Astrocyte (in vitro differentiated cells and primary cell): ENCODE measurements at regions not wholly inside any gene's neighbourhood (a gene's known extent, or its start where the extent isn't known, plus 50 kb on each side); places are given as distances from the start of the nearest gene placed in this dataset.

Experiments
- DNase-seq: peaks from one replicate; pipeline ENCODE4 v3.0.0-alpha.2; 2010; ENCODE audit warnings: low read depth
- FAIRE-seq: peaks from 2 replicates; lab custom pipeline; 2011; peaks lifted over from hg19 to GRCh38; lab: Jason Lieb, UNC
- H2AFZ ChIP-seq: 2 replicates; pipeline ENCODE4 v1.6.0; 2012; ENCODE audit warnings: low read depth, low read length, inconsistent platforms
- H3K27ac ChIP-seq: 2 replicates; pipeline ENCODE4 v1.5.1; 2011; ENCODE audit warnings: low read depth, low read length, inconsistent platforms
- H3K27me3 ChIP-seq: 2 replicates; pipeline ENCODE4 v1.6.0; 2011; ENCODE audit warnings: low read length, inconsistent platforms; ENCODE audit not compliant: insufficient read depth
- H3K36me3 ChIP-seq: 2 replicates; pipeline ENCODE4 v1.5.1; 2011; ENCODE audit warnings: low read length, inconsistent platforms; ENCODE audit not compliant: insufficient read depth
- H3K4me1 ChIP-seq: 2 replicates; pipeline ENCODE4 v1.5.1; 2011; ENCODE audit warnings: low read length, inconsistent platforms; ENCODE audit not compliant: insufficient read depth
- H3K4me2 ChIP-seq: 2 replicates; pipeline ENCODE4 v1.6.0; 2012; ENCODE audit warnings: low read length, inconsistent platforms
- H3K4me3 ChIP-seq: 2 replicates; pipeline ENCODE4 v1.5.1; 2011; ENCODE audit warnings: low read depth, mild to moderate bottlenecking, low read length, inconsistent platforms; ENCODE audit not compliant: insufficient read depth
- H3K79me2 ChIP-seq: 2 replicates; pipeline ENCODE4 v1.6.0; 2012; ENCODE audit warnings: mild to moderate bottlenecking, low read length, inconsistent platforms; ENCODE audit not compliant: insufficient read depth
- H3K9ac ChIP-seq: 2 replicates; pipeline ENCODE4 v1.6.0; 2012; ENCODE audit warnings: mild to moderate bottlenecking, low read length, inconsistent platforms
- H3K9me3 ChIP-seq: 2 replicates; pipeline ENCODE4 v1.5.1; 2012; ENCODE audit warnings: low read depth, mild to moderate bottlenecking, low read length, inconsistent platforms; ENCODE audit not compliant: insufficient read depth
- H4K20me1 ChIP-seq: 2 replicates; pipeline ENCODE4 v1.6.0; 2012; ENCODE audit warnings: low read length, inconsistent platforms; ENCODE audit not compliant: insufficient read depth
- H3K27ac Mint-ChIP-seq: one replicate; pipeline ENCODE4 v1.8.0; 2021; ENCODE audit warnings: mild to moderate bottlenecking, mixed read lengths; ENCODE audit not compliant: unreplicated experiment
- H3K27me3 Mint-ChIP-seq: one replicate; pipeline ENCODE4 v1.8.0; 2021; ENCODE audit warnings: low read depth, mixed read lengths; ENCODE audit not compliant: unreplicated experiment
- H3K36me3 Mint-ChIP-seq: one replicate; pipeline ENCODE4 v1.8.0; 2021; ENCODE audit warnings: low read depth, mixed read lengths; ENCODE audit not compliant: unreplicated experiment
- H3K4me1 Mint-ChIP-seq: one replicate; pipeline ENCODE4 v1.8.0; 2021; ENCODE audit warnings: low read depth, mixed read lengths; ENCODE audit not compliant: unreplicated experiment
- H3K4me3 Mint-ChIP-seq: one replicate; pipeline ENCODE4 v1.8.0; 2021; ENCODE audit warnings: mild to moderate bottlenecking, moderate library complexity, mixed read lengths; ENCODE audit not compliant: unreplicated experiment
- H3K9me3 Mint-ChIP-seq: one replicate; pipeline ENCODE4 v1.8.0; 2021; ENCODE audit warnings: mild to moderate bottlenecking, mixed read lengths; ENCODE audit not compliant: unreplicated experiment
- CTCF ChIP-seq: IDR thresholded peaks from 2 replicates; pipeline ENCODE4 v1.5.1; 2011; ENCODE audit warnings: low read depth, mild to moderate bottlenecking, inconsistent platforms, low read length, moderate library complexity; ENCODE audit not compliant: insufficient read depth
- EZH2 ChIP-seq: IDR thresholded peaks from 2 replicates; pipeline ENCODE4 v1.6.1; 2012; ENCODE audit warnings: mild to moderate bottlenecking, low read length, inconsistent platforms; ENCODE audit not compliant: insufficient read depth

GRCh38 chr12:125208942-125209341, 143.7 kb downstream of the AACS start:
- Histone ChIP-seq H3K4me2 (no peak overlapping the region), H3K27ac (no peak overlapping the region), H3K4me3 (no peak overlapping the region), H3K4me1 (no peaks in the 10 kb centered on the region), H3K9ac (no peak overlapping the region), H4K20me1 (no peaks in the 10 kb centered on the region), H3K9me3 (no peaks in the 10 kb centered on the region), H2AFZ (no peak overlapping the region), H3K79me2 (no peaks in the 10 kb centered on the region), H3K36me3 (no peaks in the 10 kb centered on the region), H3K27me3 (no peaks in the 10 kb centered on the region)
- Mint-ChIP-seq H3K4me1 (no peaks in the 10 kb centered on the region), H3K36me3 (no peaks in the 10 kb centered on the region), H3K27ac (no peak overlapping the region), H3K9me3 (peaks cover 3% of the 10 kb centered on the region), H3K27me3 (peaks cover 12% of the 10 kb centered on the region), H3K4me3 (no peak overlapping the region)
- FAIRE-seq (no peak), DNase-seq (no peak)
- TF ChIP-seq CTCF (no peak), EZH2 (no peak)

- no peak for DNase-seq
- FAIRE-seq, result no peak
- no peak overlapping the region for H2AFZ ChIP-seq
- no peak overlapping the region for H3K4me3 ChIP-seq
- H3K4me1 ChIP-seq, result no peaks in the 10 kb centered on the region
- no peaks in the 10 kb centered on the region for H3K27me3 ChIP-seq
- H3K9me3 ChIP-seq, result no peaks in the 10 kb centered on the region
- H3K36me3 ChIP-seq, result no peaks in the 10 kb centered on the region
- Mint-ChIP-seq H3K9me3 (peaks cover 3% of the 10 kb centered on the region), H3K27me3 (peaks cover 15% of the 10 kb centered on the region), H3K27ac (no peak overlapping the region), H3K36me3 (no peaks in the 10 kb centered on the region), H3K4me3 (no peak overlapping the region), H3K4me1 (no peaks in the 10 kb centered on the region)
- H4K20me1 ChIP-seq, result no peaks in the 10 kb centered on the region
- no peak overlapping the region for H3K9ac ChIP-seq
- H3K79me2 ChIP-seq, result no peaks in the 10 kb centered on the region
- H3K27ac ChIP-seq, result no peak overlapping the region
- TF ChIP-seq EZH2, result no peak
- TF ChIP-seq CTCF, result no peak
- no peak overlapping the region for H3K4me2 ChIP-seq
Measured at GRCh38 chr12:125210104-125210755, 145.0 kb downstream of the AACS start.

GRCh38 chr12:125211464-125211863, 146.2 kb downstream of the AACS start:
- no peak for FAIRE-seq
- Histone ChIP-seq H3K27ac (no peak overlapping the region), H3K27me3 (no peaks in the 10 kb centered on the region), H3K4me1 (no peaks in the 10 kb centered on the region), H3K4me3 (no peak overlapping the region), H3K9ac (no peak overlapping the region), H3K9me3 (no peaks in the 10 kb centered on the region), H2AFZ (no peak overlapping the region), H3K36me3 (no peaks in the 10 kb centered on the region), H3K79me2 (no peaks in the 10 kb centered on the region), H4K20me1 (no peaks in the 10 kb centered on the region), H3K4me2 (no peak overlapping the region)
- Mint-ChIP-seq H3K27me3 (peaks cover 10% of the 10 kb centered on the region), H3K36me3 (no peaks in the 10 kb centered on the region), H3K9me3 (peaks cover 3% of the 10 kb centered on the region), H3K4me3 (no peak overlapping the region), H3K27ac (no peak overlapping the region), H3K4me1 (no peaks in the 10 kb centered on the region)
- DNase-seq, result no peak
- no peak for TF ChIP-seq CTCF
- no peak for TF ChIP-seq EZH2
